Prostate gland (tissue), 2 donors: ENCODE measurements at regions not wholly inside any gene's neighbourhood (a gene's known extent, or its start where the extent isn't known, plus 50 kb on each side); places are given as distances from the start of the nearest gene placed in this dataset.

Experiments used
- DNase-seq: peaks from one replicate; pipeline ENCODE4 v3.0.0-alpha.2; 2019; ENCODE audit warnings: low spot score
- H3K27ac ChIP-seq, 2 donors: fragments of 200-600 bp; sonication (generic); 2 replicates each; pipeline ENCODE4 v1.5.1; 2017 to 2019
- H3K27me3 ChIP-seq: fragments of 200-600 bp; sonication (generic); replicated peaks from 2 replicates; pipeline ENCODE4 v1.5.1; 2019; ENCODE audit not compliant: insufficient read depth
- H3K36me3 ChIP-seq, 2 donors: fragments of 200-600 bp; sonication (generic); 1 replicate in 1 of 2; 2 replicates in 1 of 2; pipeline versions ENCODE4 v1.5.1 to v1.8.1; 2017 to 2019
- H3K4me1 ChIP-seq: fragments of 200-600 bp; sonication (generic); replicated peaks from 2 replicates; pipeline ENCODE4 v1.5.1; 2019
- H3K4me3 ChIP-seq, 2 donors: fragments of 200-600 bp; sonication (generic); 2 replicates each; pipeline ENCODE4 v1.5.1; 2017 to 2019
- H3K9me3 ChIP-seq: fragments of 200-600 bp; sonication (generic); 2 replicates; pipeline ENCODE4 v1.5.1; 2017
- POLR2A ChIP-seq: fragments of 450-650 bp; IDR thresholded peaks from one replicate; pipeline ENCODE4 v1.6.1; 2016; ENCODE audit warnings: antibody characterized with exemption, mild to moderate bottlenecking
- POLR2AphosphoS5 ChIP-seq: sonication (generic); formaldehyde crosslinking; IDR thresholded peaks from one replicate; pipeline ENCODE4 v1.6.1; 2017; ENCODE audit warnings: antibody characterized with exemption
- WGBS: methylation state at CpG from one replicate; pipeline ENCODE4 v1.1.5; 2018; 5-methylcytosine and 5-hydroxymethylcytosine counted together
- intact Hi-C: fragments of 100-400 bp; cut with DNase I; formaldehyde crosslinking; loops from one replicate; pipeline ENCODE4 v1.14.2; 2022
- TF ChIP-seq, protein P1 (sequence below), 4 experiments: fragments of 200-600 bp in 2 of 4; fragments of 450-650 bp in 2 of 4; sonication (generic) in 2 of 4; IDR thresholded peaks; 1 replicate in 3 of 4; 2 replicates in 1 of 4; pipeline ENCODE4 v1.5.1; 2016 to 2019; ENCODE audit warnings: antibody characterized with exemption in 4 of 4, mild to moderate bottlenecking in 2 of 4, moderate library complexity in 2 of 4

DNA sequence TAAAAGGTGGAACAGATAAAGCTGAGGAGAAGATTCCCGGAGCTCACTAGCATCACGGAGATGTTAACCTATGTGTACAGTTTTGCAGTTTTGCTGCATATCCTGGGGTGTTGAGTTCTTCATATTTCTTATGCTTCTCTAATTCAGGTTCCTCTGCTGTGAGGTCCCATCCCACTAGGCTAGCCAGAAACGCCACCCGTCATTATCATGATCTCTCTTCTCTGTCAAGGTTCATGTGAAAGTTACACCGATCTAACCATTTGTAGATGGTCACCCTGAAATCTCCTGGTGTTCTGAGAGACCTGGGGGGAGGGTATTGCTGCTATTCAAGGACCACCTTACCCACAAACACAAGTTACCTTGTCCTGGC is 136.3 kb downstream of the CCDC71L start:
- Histone ChIP-seq H3K27me3 (no peaks in the 10 kb centered on the region), H3K4me3 (no peak overlapping the region), H3K27ac (no peak overlapping the region), H3K36me3 (no peaks in the 10 kb centered on the region), H3K9me3 (no peaks in the 10 kb centered on the region), H3K4me1 (no peaks in the 10 kb centered on the region)
- whole genome bisulfite sequencing = 82% methylated on average over 5 of the region's 5 CpGs
- intact Hi-C loops = no loop called here
- no peak for DNase-seq
- TF ChIP-seq POLR2AphosphoS5 (no peak), POLR2A (no peak)
- TF ChIP-seq, protein P1, sequence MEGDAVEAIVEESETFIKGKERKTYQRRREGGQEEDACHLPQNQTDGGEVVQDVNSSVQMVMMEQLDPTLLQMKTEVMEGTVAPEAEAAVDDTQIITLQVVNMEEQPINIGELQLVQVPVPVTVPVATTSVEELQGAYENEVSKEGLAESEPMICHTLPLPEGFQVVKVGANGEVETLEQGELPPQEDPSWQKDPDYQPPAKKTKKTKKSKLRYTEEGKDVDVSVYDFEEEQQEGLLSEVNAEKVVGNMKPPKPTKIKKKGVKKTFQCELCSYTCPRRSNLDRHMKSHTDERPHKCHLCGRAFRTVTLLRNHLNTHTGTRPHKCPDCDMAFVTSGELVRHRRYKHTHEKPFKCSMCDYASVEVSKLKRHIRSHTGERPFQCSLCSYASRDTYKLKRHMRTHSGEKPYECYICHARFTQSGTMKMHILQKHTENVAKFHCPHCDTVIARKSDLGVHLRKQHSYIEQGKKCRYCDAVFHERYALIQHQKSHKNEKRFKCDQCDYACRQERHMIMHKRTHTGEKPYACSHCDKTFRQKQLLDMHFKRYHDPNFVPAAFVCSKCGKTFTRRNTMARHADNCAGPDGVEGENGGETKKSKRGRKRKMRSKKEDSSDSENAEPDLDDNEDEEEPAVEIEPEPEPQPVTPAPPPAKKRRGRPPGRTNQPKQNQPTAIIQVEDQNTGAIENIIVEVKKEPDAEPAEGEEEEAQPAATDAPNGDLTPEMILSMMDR (IDR thresholded peaks at IDR 0.05) = no peak

DNA sequence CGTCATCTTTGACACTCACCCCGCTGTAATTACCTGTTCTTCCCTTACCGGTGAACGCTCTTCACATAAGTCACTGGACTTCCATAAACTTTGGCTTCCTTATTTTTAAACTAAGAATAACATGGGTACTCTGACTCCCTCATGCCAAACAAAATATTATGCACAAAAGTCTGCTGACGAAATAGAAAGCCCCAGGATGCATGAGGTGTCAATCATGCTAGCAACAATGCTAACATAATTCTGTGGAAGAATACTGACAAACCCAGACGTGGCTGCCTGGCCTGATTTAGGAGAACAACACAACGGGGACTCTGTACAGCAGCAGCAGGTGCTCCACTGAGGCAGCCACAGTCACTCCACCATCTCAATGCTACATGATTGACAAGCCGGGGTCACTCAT is 137.5 kb downstream of the CCDC71L start:
- DNase-seq = no peak
- H3K9me3 ChIP-seq = no peaks in the 10 kb centered on the region
- no peaks in the 10 kb centered on the region for H3K27me3 ChIP-seq
- H3K4me1 ChIP-seq = no peaks in the 10 kb centered on the region
- H3K27ac ChIP-seq = no peak overlapping the region
- TF ChIP-seq POLR2A (no peak), POLR2AphosphoS5 (no peak)
- TF ChIP-seq, protein P1 (IDR thresholded peaks at IDR 0.05) = no peak
- WGBS = 76% methylated on average over 8 of the region's 8 CpGs
- no peaks in the 10 kb centered on the region for H3K36me3 ChIP-seq
- intact Hi-C loops = no loop called here
- H3K4me3 ChIP-seq = no peak overlapping the region

DNA sequence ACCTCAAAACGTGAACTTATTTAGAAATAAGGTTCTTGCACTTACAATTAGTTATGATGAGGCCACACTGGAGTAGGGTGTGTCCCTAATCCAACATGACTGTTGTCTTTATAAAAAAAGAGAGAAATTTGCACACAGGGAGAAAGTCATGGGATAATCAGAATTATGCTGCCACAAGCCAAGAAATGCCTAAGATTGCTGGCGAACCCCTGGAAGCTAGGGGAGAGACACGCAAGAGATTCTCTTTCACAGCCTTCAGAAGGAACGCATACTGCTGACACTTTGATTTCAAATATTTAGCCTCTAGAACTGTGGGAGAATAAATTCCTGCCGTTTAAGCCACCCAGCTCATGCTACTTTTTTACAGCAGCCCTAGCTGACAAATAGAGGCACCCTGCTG is 138.3 kb downstream of the CCDC71L start:
- WGBS = 65% methylated on average over 5 of the region's 5 CpGs
- Histone ChIP-seq H3K4me3 (no peak overlapping the region), H3K27ac (no peak overlapping the region), H3K36me3 (no peaks in the 10 kb centered on the region), H3K9me3 (no peaks in the 10 kb centered on the region), H3K4me1 (no peaks in the 10 kb centered on the region), H3K27me3 (no peaks in the 10 kb centered on the region)
- TF ChIP-seq POLR2AphosphoS5 (no peak), POLR2A (no peak)
- TF ChIP-seq, protein P1 (IDR thresholded peaks at IDR 0.05) = no peak
- intact Hi-C loops = no loop called here
- DNase-seq = no peak

DNA sequence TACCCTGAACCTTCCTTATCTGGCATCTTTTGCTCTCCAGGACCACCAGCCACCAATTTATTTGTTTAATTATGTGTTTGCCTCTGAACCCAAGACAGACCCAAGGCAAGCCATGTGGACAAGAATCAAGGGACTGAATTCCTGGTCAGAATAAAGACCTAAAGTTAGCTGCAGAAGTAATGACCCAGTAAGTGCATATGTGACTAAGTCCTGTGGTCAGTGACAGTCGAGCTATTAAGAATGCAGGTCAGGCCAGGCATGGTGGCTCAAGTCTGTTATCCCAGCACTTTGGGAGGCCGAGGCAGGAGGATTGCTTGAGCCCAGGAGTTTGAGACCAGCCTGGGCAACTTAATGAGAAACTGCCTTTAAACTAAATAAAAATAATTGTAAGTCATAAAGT is 139.4 kb downstream of the CCDC71L start:
- TF ChIP-seq, protein P1 (IDR thresholded peaks at IDR 0.05) = no peak
- TF ChIP-seq POLR2AphosphoS5 (no peak), POLR2A (no peak)
- intact Hi-C loops = no loop called here
- 94% methylated on average over 2 of the region's 2 CpGs for WGBS
- H3K4me1 ChIP-seq = no peaks in the 10 kb centered on the region
- no peak overlapping the region for H3K27ac ChIP-seq
- H3K36me3 ChIP-seq = no peaks in the 10 kb centered on the region
- H3K9me3 ChIP-seq = no peaks in the 10 kb centered on the region
- H3K4me3 ChIP-seq = no peak overlapping the region
- no peak for DNase-seq
- H3K27me3 ChIP-seq = no peaks in the 10 kb centered on the region

DNA sequence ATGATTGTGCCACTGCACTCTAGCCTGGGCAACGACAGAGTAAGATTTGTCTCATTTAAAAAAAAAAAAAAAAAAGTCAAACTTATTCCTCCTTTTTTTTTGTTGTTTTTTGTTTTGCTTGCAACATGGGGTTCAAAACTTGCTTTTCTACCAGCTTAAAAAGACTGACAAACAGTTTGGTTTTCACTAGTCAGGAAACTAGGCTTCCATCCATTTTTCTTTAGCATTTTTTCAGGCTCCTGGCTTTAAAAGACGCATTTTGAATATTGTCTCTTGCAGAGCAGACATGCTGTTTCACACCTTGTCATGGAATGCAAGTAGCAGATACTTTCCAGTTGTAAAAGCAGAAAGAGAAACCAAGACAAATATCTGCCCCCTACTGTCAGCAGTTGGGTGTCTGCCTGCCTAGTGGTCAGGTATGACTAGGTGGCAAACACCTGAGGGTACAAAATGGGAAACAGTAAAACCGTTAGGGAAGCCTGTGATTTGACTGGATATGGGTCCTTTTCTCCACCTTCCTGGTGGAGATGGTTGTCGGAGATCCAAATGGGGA is 139.9 kb downstream of the CCDC71L start:
- H3K27ac ChIP-seq = no peak overlapping the region
- H3K9me3 ChIP-seq = no peaks in the 10 kb centered on the region
- no peaks in the 10 kb centered on the region for H3K27me3 ChIP-seq
- TF ChIP-seq, protein P1 (IDR thresholded peaks at IDR 0.05) = no peak
- no peak for TF ChIP-seq POLR2AphosphoS5
- no peak for TF ChIP-seq POLR2A
- intact Hi-C loops = no loop called here
- H3K4me1 ChIP-seq = no peaks in the 10 kb centered on the region
- no peak for DNase-seq
- WGBS = 75% methylated on average over 4 of the region's 4 CpGs
- H3K36me3 ChIP-seq = no peaks in the 10 kb centered on the region
- H3K4me3 ChIP-seq = no peak overlapping the region
